OCI-LY3 (cell line): ENCODE measurements at regions not wholly inside any gene's neighbourhood (a gene's known extent, or its start where the extent isn't known, plus 50 kb on each side); places are given as distances from the start of the nearest gene placed in this dataset.

ENCODE experiments used
- H2AFZ ChIP-seq: fragments of 200-600, 300-600 bp; shearing (Covaris generic); 2 replicates; pipeline ENCODE4 v1.6.0; 2014; ENCODE audit warnings: antibody characterized with exemption, low read depth, low read length
- H3K27ac ChIP-seq: fragments of 200-600, 300-600 bp; sonication (generic); 2 replicates; pipeline ENCODE4 v1.5.1; 2014; ENCODE audit warnings: mild to moderate bottlenecking, low read length, moderate library complexity, mixed read lengths
- H3K27me3 ChIP-seq: fragments of 200-600, 300-600 bp; sonication (generic); 2 replicates; pipeline ENCODE4 v1.6.1; 2014; ENCODE audit warnings: low read depth, low read length, mixed read lengths
- H3K36me3 ChIP-seq: fragments of 200-600, 300-600 bp; sonication (generic); replicated peaks from 2 replicates; pipeline ENCODE3; 2014; ENCODE audit warnings: low read depth, low read length, mixed read lengths
- H3K4me1 ChIP-seq: fragments of 300-600, 200-600 bp; sonication (generic); 2 replicates; pipeline ENCODE4 v1.6.1; 2014; ENCODE audit warnings: low read length, mixed read lengths
- H3K4me2 ChIP-seq: fragments of 200-600, 300-600 bp; sonication (generic); 2 replicates; pipeline ENCODE4 v1.6.1; 2014; ENCODE audit warnings: low read length, mixed read lengths
- H3K4me3 ChIP-seq: fragments of 300-600, 200-600 bp; sonication (generic); 2 replicates; pipeline ENCODE4 v1.5.1; 2014; ENCODE audit warnings: antibody characterized with exemption, mild to moderate bottlenecking, low read length, moderate library complexity
- H3K79me2 ChIP-seq: fragments of 300-600, 200-600 bp; shearing (Covaris generic); 2 replicates; pipeline ENCODE4 v1.6.1; 2014; ENCODE audit warnings: mild to moderate bottlenecking, low read length, mixed read lengths
- H3K9ac ChIP-seq: fragments of 300-600, 200-600 bp; shearing (Covaris generic); 2 replicates; pipeline ENCODE4 v1.6.0; 2014; ENCODE audit warnings: mild to moderate bottlenecking, low read length, moderate library complexity
- H3K9me3 ChIP-seq: fragments of 200-600, 300-600 bp; shearing (Covaris generic); 2 replicates; pipeline ENCODE4 v1.6.1; 2014; ENCODE audit warnings: low read length, mixed read lengths; ENCODE audit not compliant: insufficient read depth
- H4K20me1 ChIP-seq: fragments of 200-600, 300-600 bp; sonication (generic); 2 replicates; pipeline ENCODE4 v1.6.1; 2016; ENCODE audit warnings: low read length, mixed read lengths; ENCODE audit not compliant: insufficient read depth
- EZH2phosphoT487 ChIP-seq: fragments of 200-600 bp; shearing (Covaris generic); IDR thresholded peaks from 2 replicates; pipeline ENCODE4 v1.6.1; 2018; ENCODE audit warnings: antibody characterized with exemption, mixed run types, low read depth
- TF ChIP-seq, protein P1 (sequence below): fragments of 200-600, 300-600 bp; sonication (generic); IDR thresholded peaks from 2 replicates; pipeline ENCODE4 v1.5.1; 2014; ENCODE audit warnings: antibody characterized with exemption, low read length, low read depth

- Histone ChIP-seq H3K27me3 (no peaks in the 10 kb centered on the region), H3K79me2 (no peaks in the 10 kb centered on the region), H3K27ac (no peak overlapping the region), H3K4me1 (peaks cover 7% of the 10 kb centered on the region), H4K20me1 (no peaks in the 10 kb centered on the region), H3K9me3 (no peaks in the 10 kb centered on the region), H3K4me3 (no peak overlapping the region), H3K4me2 (no peak overlapping the region), H3K9ac (no peak overlapping the region), H2AFZ (no peak overlapping the region), H3K36me3 (no peaks in the 10 kb centered on the region)
- TF ChIP-seq, protein P1, sequence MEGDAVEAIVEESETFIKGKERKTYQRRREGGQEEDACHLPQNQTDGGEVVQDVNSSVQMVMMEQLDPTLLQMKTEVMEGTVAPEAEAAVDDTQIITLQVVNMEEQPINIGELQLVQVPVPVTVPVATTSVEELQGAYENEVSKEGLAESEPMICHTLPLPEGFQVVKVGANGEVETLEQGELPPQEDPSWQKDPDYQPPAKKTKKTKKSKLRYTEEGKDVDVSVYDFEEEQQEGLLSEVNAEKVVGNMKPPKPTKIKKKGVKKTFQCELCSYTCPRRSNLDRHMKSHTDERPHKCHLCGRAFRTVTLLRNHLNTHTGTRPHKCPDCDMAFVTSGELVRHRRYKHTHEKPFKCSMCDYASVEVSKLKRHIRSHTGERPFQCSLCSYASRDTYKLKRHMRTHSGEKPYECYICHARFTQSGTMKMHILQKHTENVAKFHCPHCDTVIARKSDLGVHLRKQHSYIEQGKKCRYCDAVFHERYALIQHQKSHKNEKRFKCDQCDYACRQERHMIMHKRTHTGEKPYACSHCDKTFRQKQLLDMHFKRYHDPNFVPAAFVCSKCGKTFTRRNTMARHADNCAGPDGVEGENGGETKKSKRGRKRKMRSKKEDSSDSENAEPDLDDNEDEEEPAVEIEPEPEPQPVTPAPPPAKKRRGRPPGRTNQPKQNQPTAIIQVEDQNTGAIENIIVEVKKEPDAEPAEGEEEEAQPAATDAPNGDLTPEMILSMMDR, result no peak
- TF ChIP-seq EZH2phosphoT487, result no peak
These were observed 102.4 kb upstream of the IGSF10 start for GRCh38 chr3:151563305-151563704.

DNA sequence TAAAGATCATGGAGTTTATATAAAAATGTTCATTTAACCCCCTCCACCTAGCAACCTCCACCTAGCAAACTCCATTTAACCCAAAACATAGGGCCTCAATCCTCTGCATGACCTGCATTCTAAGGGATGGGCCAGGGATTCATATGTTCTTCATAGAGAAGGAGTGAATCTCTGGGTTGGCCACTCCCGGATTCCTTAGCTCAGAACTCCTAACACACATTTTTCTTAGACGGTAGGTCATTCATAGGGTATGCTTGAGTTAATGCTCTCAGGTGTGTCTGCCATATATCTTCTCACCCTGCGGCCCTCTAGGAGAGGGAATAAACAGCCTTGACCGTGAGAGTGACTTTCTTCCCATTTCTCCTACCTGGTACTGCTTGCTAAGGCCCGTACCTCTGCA lies 102.0 kb upstream of the IGSF10 start:
- no peak overlapping the region for H3K27ac ChIP-seq
- H3K36me3 ChIP-seq, result no peaks in the 10 kb centered on the region
- TF ChIP-seq, protein P1, result no peak
- TF ChIP-seq EZH2phosphoT487, result no peak
- peaks cover 7% of the 10 kb centered on the region for H3K4me1 ChIP-seq
- no peak overlapping the region for H3K4me3 ChIP-seq
- H3K9me3 ChIP-seq, result no peaks in the 10 kb centered on the region
- H4K20me1 ChIP-seq, result no peaks in the 10 kb centered on the region
- no peak overlapping the region for H2AFZ ChIP-seq
- no peaks in the 10 kb centered on the region for H3K79me2 ChIP-seq
- no peak overlapping the region for H3K4me2 ChIP-seq
- no peak overlapping the region for H3K9ac ChIP-seq
- no peaks in the 10 kb centered on the region for H3K27me3 ChIP-seq

- H3K79me2 ChIP-seq, result no peaks in the 10 kb centered on the region
- H2AFZ ChIP-seq, result no peak overlapping the region
- H3K36me3 ChIP-seq, result no peaks in the 10 kb centered on the region
- H3K27me3 ChIP-seq, result no peaks in the 10 kb centered on the region
- H3K27ac ChIP-seq, result no peak overlapping the region
- H3K9ac ChIP-seq, result no peak overlapping the region
- H4K20me1 ChIP-seq, result no peaks in the 10 kb centered on the region
- peaks cover 7% of the 10 kb centered on the region for H3K4me1 ChIP-seq
- no peaks in the 10 kb centered on the region for H3K9me3 ChIP-seq
- TF ChIP-seq EZH2phosphoT487, result no peak
- TF ChIP-seq, protein P1, result no peak
- H3K4me3 ChIP-seq, result no peak overlapping the region
- no peak overlapping the region for H3K4me2 ChIP-seq
These were observed 101.0 kb upstream of the IGSF10 start for GRCh38 chr3:151561878-151562277.

DNA sequence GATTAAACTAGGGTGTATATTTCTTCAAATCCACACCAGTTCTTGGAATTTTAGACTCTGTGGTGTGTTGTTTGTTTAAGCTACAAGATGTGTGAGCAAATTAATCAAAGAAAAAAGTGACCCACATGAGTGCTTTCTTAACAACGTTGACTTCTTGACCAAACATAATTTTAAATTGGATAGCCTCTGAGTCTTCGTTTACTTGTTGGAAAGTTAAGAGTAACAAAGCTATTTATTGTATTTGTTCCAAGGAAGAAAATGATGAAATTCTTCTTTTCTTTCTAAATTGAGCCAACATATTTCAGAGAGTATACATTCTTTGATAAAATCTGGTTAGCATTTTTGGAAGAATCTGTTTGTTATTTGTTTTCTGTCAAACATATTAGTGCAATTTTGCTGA lies 99.9 kb upstream of the IGSF10 start:
- H3K4me3 ChIP-seq, result no peak overlapping the region
- H3K36me3 ChIP-seq, result no peaks in the 10 kb centered on the region
- no peak overlapping the region for H3K27ac ChIP-seq
- H3K4me2 ChIP-seq, result no peak overlapping the region
- peaks cover 7% of the 10 kb centered on the region for H3K4me1 ChIP-seq
- TF ChIP-seq, protein P1, result no peak
- TF ChIP-seq EZH2phosphoT487, result no peak
- no peaks in the 10 kb centered on the region for H4K20me1 ChIP-seq
- H3K9me3 ChIP-seq, result no peaks in the 10 kb centered on the region
- no peak overlapping the region for H3K9ac ChIP-seq
- no peak overlapping the region for H2AFZ ChIP-seq
- no peaks in the 10 kb centered on the region for H3K79me2 ChIP-seq
- H3K27me3 ChIP-seq, result no peaks in the 10 kb centered on the region
